Rectal smooth muscle tissue (tissue), 1 donor: ENCODE measurements at regions not wholly inside any gene's neighbourhood (a gene's known extent, or its start where the extent isn't known, plus 50 kb on each side); places are given as distances from the start of the nearest gene placed in this dataset.
"Not testable (repeated sequence)": the region's sequence is repeated elsewhere in the genome, so short reads cannot be mapped to it uniquely, and the experiment has no call there.

Experiments used
- H3K27ac ChIP-seq: one replicate; pipeline ENCODE4 v1.7.0; 2013; ENCODE audit warnings: low read depth, low read length, inconsistent platforms
- H3K27me3 ChIP-seq: one replicate; pipeline ENCODE4 v1.7.0; 2013; ENCODE audit warnings: low read length; ENCODE audit not compliant: control insufficient read depth, insufficient read depth
- H3K36me3 ChIP-seq: one replicate; pipeline ENCODE4 v1.7.0; 2013; ENCODE audit warnings: low read length; ENCODE audit not compliant: control insufficient read depth, insufficient read depth
- H3K4me1 ChIP-seq: one replicate; pipeline ENCODE4 v1.7.0; 2013; ENCODE audit warnings: low read length; ENCODE audit not compliant: control insufficient read depth, insufficient read depth
- H3K4me3 ChIP-seq: one replicate; pipeline ENCODE4 v1.7.0; 2013; ENCODE audit warnings: low read length
- H3K9ac ChIP-seq: one replicate; pipeline ENCODE4 v1.7.0; 2013; ENCODE audit warnings: low read length

- Histone ChIP-seq H3K4me3 (no peak overlapping the region), H3K27me3 (no peaks in the 10 kb centered on the region), H3K27ac (peak overlapping the region; percentile 43), H3K9ac (no peak overlapping the region), H3K4me1 (no peaks in the 10 kb centered on the region), H3K36me3 (no peaks in the 10 kb centered on the region)
Measured at GRCh38 chr2:234873103-234873827, 78.6 kb upstream of the SH3BP4 start.

- Histone ChIP-seq H3K36me3 (no peaks in the 10 kb centered on the region), H3K4me1 (no peaks in the 10 kb centered on the region), H3K27me3 (no peaks in the 10 kb centered on the region), H3K9ac (no peak overlapping the region), H3K4me3 (no peak overlapping the region), H3K27ac (no peak overlapping the region)
Measured at GRCh38 chr2:234869969-234870368, 81.8 kb upstream of the SH3BP4 start.

- H3K9ac ChIP-seq: no peak overlapping the region
- no peaks in the 10 kb centered on the region for H3K4me1 ChIP-seq
- H3K4me3 ChIP-seq: no peak overlapping the region
- no peaks in the 10 kb centered on the region for H3K27me3 ChIP-seq
- H3K36me3 ChIP-seq: no peaks in the 10 kb centered on the region
- H3K27ac ChIP-seq: no peak overlapping the region
Measured at GRCh38 chr2:234869164-234869563, 82.7 kb upstream of the SH3BP4 start.

GRCh38 chr2:234867882-234868285, 83.9 kb upstream of the SH3BP4 start:
- no peaks in the 10 kb centered on the region for H3K4me1 ChIP-seq
- H3K27ac ChIP-seq: no peak overlapping the region
- no peaks in the 10 kb centered on the region for H3K36me3 ChIP-seq
- no peak overlapping the region for H3K9ac ChIP-seq
- H3K4me3 ChIP-seq: no peak overlapping the region
- no peaks in the 10 kb centered on the region for H3K27me3 ChIP-seq

GRCh38 chr2:234865586-234865985, 86.2 kb upstream of the SH3BP4 start:
- Histone ChIP-seq H3K27me3 (no peaks in the 10 kb centered on the region), H3K9ac (no peak overlapping the region), H3K4me3 (no peak overlapping the region), H3K4me1 (no peaks in the 10 kb centered on the region), H3K27ac (no peak overlapping the region), H3K36me3 (no peaks in the 10 kb centered on the region)

- no peaks in the 10 kb centered on the region for H3K4me1 ChIP-seq
- no peak overlapping the region for H3K27ac ChIP-seq
- H3K27me3 ChIP-seq: no peaks in the 10 kb centered on the region
- H3K4me3 ChIP-seq: no peak overlapping the region
- no peak overlapping the region for H3K9ac ChIP-seq
- no peaks in the 10 kb centered on the region for H3K36me3 ChIP-seq
Measured at GRCh38 chr2:234865040-234865439, 86.8 kb upstream of the SH3BP4 start.

GRCh38 chr2:234864506-234864905, 87.3 kb upstream of the SH3BP4 start:
- H3K4me1 ChIP-seq: no peaks in the 10 kb centered on the region
- no peak overlapping the region for H3K9ac ChIP-seq
- no peak overlapping the region for H3K27ac ChIP-seq
- H3K27me3 ChIP-seq: no peaks in the 10 kb centered on the region
- no peaks in the 10 kb centered on the region for H3K36me3 ChIP-seq
- no peak overlapping the region for H3K4me3 ChIP-seq

GRCh38 chr2:234863043-234863934, 88.5 kb upstream of the SH3BP4 start:
- Histone ChIP-seq H3K4me1 (no peaks in the 10 kb centered on the region), H3K27me3 (no peaks in the 10 kb centered on the region), H3K4me3 (no peak overlapping the region), H3K36me3 (no peaks in the 10 kb centered on the region), H3K27ac (no peak overlapping the region), H3K9ac (no peak overlapping the region)

- no peak overlapping the region for H3K9ac ChIP-seq
- no peaks in the 10 kb centered on the region for H3K27me3 ChIP-seq
- H3K4me1 ChIP-seq: no peaks in the 10 kb centered on the region
- no peaks in the 10 kb centered on the region for H3K36me3 ChIP-seq
- no peak overlapping the region for H3K27ac ChIP-seq
- H3K4me3 ChIP-seq: no peak overlapping the region
Measured at GRCh38 chr2:234861841-234862735, 89.7 kb upstream of the SH3BP4 start.

GRCh38 chr2:234859330-234859872, 92.4 kb upstream of the SH3BP4 start:
- H3K27ac ChIP-seq, H3K4me3 ChIP-seq, H3K4me1 ChIP-seq, H3K36me3 ChIP-seq, H3K9ac ChIP-seq, H3K27me3 ChIP-seq: not testable (repeated sequence)

GRCh38 chr2:234858790-234859329, 93.0 kb upstream of the SH3BP4 start:
- no peak overlapping the region for H3K27ac ChIP-seq
- no peaks in the 10 kb centered on the region for H3K4me1 ChIP-seq
- H3K36me3 ChIP-seq: no peaks in the 10 kb centered on the region
- no peak overlapping the region for H3K4me3 ChIP-seq
- no peak overlapping the region for H3K9ac ChIP-seq
- H3K27me3 ChIP-seq: no peaks in the 10 kb centered on the region

GRCh38 chr2:234858145-234858544, 93.7 kb upstream of the SH3BP4 start:
- no peak overlapping the region for H3K9ac ChIP-seq
- H3K36me3 ChIP-seq: no peaks in the 10 kb centered on the region
- no peaks in the 10 kb centered on the region for H3K4me1 ChIP-seq
- H3K27ac ChIP-seq: no peak overlapping the region
- H3K27me3 ChIP-seq: no peaks in the 10 kb centered on the region
- H3K4me3 ChIP-seq: no peak overlapping the region
